ENCODE measurements at regions not wholly inside any gene's neighbourhood (a gene's known extent, or its start where the extent isn't known, plus 50 kb on each side); places are given as distances from the start of the nearest gene placed in this dataset.

GRCh38 chr10:47150581-47150980 lies 149.4 kb upstream of the GDF10 start:
- no peak overlapping the region for H3K4me3 Mint-ChIP-seq
- H3K27ac Mint-ChIP-seq: no peak overlapping the region
- intact Hi-C loops (cut with DNase I, micrococcal nuclease): no loop called here
- ChIA-PET CTCF (no interaction called here), POLR2A (no interaction called here)
- H3K4me1 Mint-ChIP-seq: peaks cover 11% of the 10 kb centered on the region
- DNase-seq (no peak), ATAC-seq (no peak)
- H3K9me3 Mint-ChIP-seq (ENCODE audit: low read depth): peaks cover 11% of the 10 kb centered on the region
- H3K27me3 Mint-ChIP-seq: no peaks in the 10 kb centered on the region
- peaks cover 6% of the 10 kb centered on the region for H3K36me3 Mint-ChIP-seq (ENCODE audit: low read depth)

- peaks cover 19% of the 10 kb centered on the region for H3K9me3 Mint-ChIP-seq (ENCODE audit: low read depth)
- no peak for DNase-seq
- ChIA-PET CTCF (interaction anchor here (0.7 to 1.7 kb wide), 3 partner anchors 15 to 127 kb away, joined by 3 to 8 read pairs (median 4); no protein-coding TSS in a partner anchor), POLR2A (no interaction called here)
- H3K27me3 Mint-ChIP-seq: no peaks in the 10 kb centered on the region
- no peak overlapping the region for H3K27ac Mint-ChIP-seq
- no peak for ATAC-seq
- H3K4me3 Mint-ChIP-seq: no peak overlapping the region
- H3K4me1 Mint-ChIP-seq: peaks cover 10% of the 10 kb centered on the region
- intact Hi-C loops (cut with DNase I, micrococcal nuclease): no loop called here
- peaks cover 8% of the 10 kb centered on the region for H3K36me3 Mint-ChIP-seq (ENCODE audit: low read depth)
Observed at GRCh38 chr10:47151920-47152319, 148.1 kb upstream of the GDF10 start.

GRCh38 chr10:47152861-47153349 lies 147.1 kb upstream of the GDF10 start:
- CTCF ChIA-PET: interaction anchor here (0.6 to 1.7 kb wide), 8 partner anchors 14 to 163 kb away, joined by 3 to 8 read pairs (median 3); no protein-coding TSS in a partner anchor
- DNase-seq (no peak), ATAC-seq (peak; percentile 63)
- peak overlapping the region; percentile 14 for H3K27ac Mint-ChIP-seq
- peaks cover 19% of the 10 kb centered on the region for H3K9me3 Mint-ChIP-seq (ENCODE audit: low read depth)
- POLR2A ChIA-PET: no interaction called here
- intact Hi-C loops (cut with DNase I, micrococcal nuclease): no loop called here
- H3K4me3 Mint-ChIP-seq: no peak overlapping the region
- peaks cover 10% of the 10 kb centered on the region for H3K4me1 Mint-ChIP-seq
- H3K27me3 Mint-ChIP-seq: no peaks in the 10 kb centered on the region
- H3K36me3 Mint-ChIP-seq (ENCODE audit: low read depth): peaks cover 8% of the 10 kb centered on the region

DNA sequence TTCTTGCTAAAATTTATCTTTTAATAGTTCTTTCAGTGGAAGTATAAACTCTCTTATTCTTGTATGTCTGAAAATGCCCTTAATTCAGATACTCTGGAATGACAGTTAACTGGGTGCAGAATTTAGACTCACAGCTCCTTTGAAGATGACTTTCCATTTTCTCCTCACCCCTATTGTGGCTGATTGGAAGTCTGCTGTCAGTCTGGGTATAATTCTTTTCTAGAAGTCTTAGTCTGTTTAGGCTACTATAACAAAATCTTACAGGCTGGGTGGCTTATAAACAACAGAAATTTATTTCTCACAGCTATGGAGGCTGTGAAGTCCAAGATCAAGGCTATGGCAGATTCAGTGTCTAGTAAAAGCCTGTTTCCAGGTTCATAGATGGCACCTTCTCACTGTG lies 145.2 kb upstream of the GDF10 start:
- no peak overlapping the region for H3K27ac Mint-ChIP-seq
- H3K27me3 Mint-ChIP-seq: no peaks in the 10 kb centered on the region
- peaks cover 19% of the 10 kb centered on the region for H3K9me3 Mint-ChIP-seq (ENCODE audit: low read depth)
- ChIA-PET POLR2A (no interaction called here), CTCF (interaction anchor here (1.5 kb wide), 1 partner anchor 82 kb away, joined by 3 read pairs; no protein-coding TSS in a partner anchor)
- no peak for DNase-seq
- intact Hi-C loops (cut with DNase I, micrococcal nuclease): loop anchor here in 1 of 2 experiments (2.0 kb wide), 1 partner anchor 22 kb away; no protein-coding TSS in a partner anchor
- peaks cover 8% of the 10 kb centered on the region for H3K36me3 Mint-ChIP-seq (ENCODE audit: low read depth)
- no peak overlapping the region for H3K4me3 Mint-ChIP-seq
- H3K4me1 Mint-ChIP-seq: peaks cover 10% of the 10 kb centered on the region
- ATAC-seq: no peak

GRCh38 chr10:47156873-47157272 lies 143.1 kb upstream of the GDF10 start:
- POLR2A ChIA-PET: no interaction called here

GRCh38 chr10:47158116-47159071 lies 141.6 kb upstream of the GDF10 start:
- H3K27ac Mint-ChIP-seq: no peak overlapping the region
- peaks cover 8% of the 10 kb centered on the region for H3K36me3 Mint-ChIP-seq (ENCODE audit: low read depth)
- DNase-seq: no peak
- intact Hi-C loops (cut with DNase I, micrococcal nuclease): no loop called here
- no peak overlapping the region for H3K4me3 Mint-ChIP-seq
- ATAC-seq: no peak
- ChIA-PET CTCF (interaction anchor here (1.3 kb wide), 1 partner anchor 156 kb away, joined by 4 read pairs; no protein-coding TSS in a partner anchor), POLR2A (no interaction called here)
- H3K27me3 Mint-ChIP-seq: peaks cover 2% of the 10 kb centered on the region
- H3K4me1 Mint-ChIP-seq: peaks cover 10% of the 10 kb centered on the region
- H3K9me3 Mint-ChIP-seq (ENCODE audit: low read depth): peaks cover 19% of the 10 kb centered on the region

More at GRCh38 chr10:47156873-47157272, 143.1 kb upstream of the GDF10 start:
- Mint-ChIP-seq H3K4me3 (no peak overlapping the region), H3K4me1 (peaks cover 18% of the 10 kb centered on the region), H3K27ac (no peak overlapping the region), H3K27me3 (peaks cover 2% of the 10 kb centered on the region), H3K9me3 (ENCODE audit: low read depth) (peaks cover 19% of the 10 kb centered on the region), H3K36me3 (ENCODE audit: low read depth) (peaks cover 8% of the 10 kb centered on the region)
- intact Hi-C loops (cut with DNase I, micrococcal nuclease): no loop called here
- ATAC-seq (no peak), DNase-seq (no peak)
- CTCF ChIA-PET: interaction anchor here (0.7 to 1.6 kb wide), 5 partner anchors 10 to 158 kb away, joined by 3 to 5 read pairs (median 4); no protein-coding TSS in a partner anchor

- POLR2A ChIA-PET: interaction anchor here (0.6 kb wide), 1 partner anchor 95 kb away, joined by 4 read pairs; no protein-coding TSS in a partner anchor
- ATAC-seq (no peak), DNase-seq (no peak)
- Mint-ChIP-seq H3K27ac (no peak overlapping the region), H3K36me3 (ENCODE audit: low read depth) (peaks cover 8% of the 10 kb centered on the region), H3K4me1 (peaks cover 12% of the 10 kb centered on the region), H3K27me3 (peaks cover 2% of the 10 kb centered on the region), H3K9me3 (ENCODE audit: low read depth) (peaks cover 17% of the 10 kb centered on the region), H3K4me3 (no peak overlapping the region)
- CTCF ChIA-PET: no interaction called here
- intact Hi-C loops (cut with DNase I, micrococcal nuclease): loop anchor here in 1 of 2 experiments (2.0 to 5.0 kb wide), 2 partner anchors 17 to 112 kb away; no protein-coding TSS in a partner anchor
Observed at GRCh38 chr10:47159361-47160260, 140.4 kb upstream of the GDF10 start.

DNA sequence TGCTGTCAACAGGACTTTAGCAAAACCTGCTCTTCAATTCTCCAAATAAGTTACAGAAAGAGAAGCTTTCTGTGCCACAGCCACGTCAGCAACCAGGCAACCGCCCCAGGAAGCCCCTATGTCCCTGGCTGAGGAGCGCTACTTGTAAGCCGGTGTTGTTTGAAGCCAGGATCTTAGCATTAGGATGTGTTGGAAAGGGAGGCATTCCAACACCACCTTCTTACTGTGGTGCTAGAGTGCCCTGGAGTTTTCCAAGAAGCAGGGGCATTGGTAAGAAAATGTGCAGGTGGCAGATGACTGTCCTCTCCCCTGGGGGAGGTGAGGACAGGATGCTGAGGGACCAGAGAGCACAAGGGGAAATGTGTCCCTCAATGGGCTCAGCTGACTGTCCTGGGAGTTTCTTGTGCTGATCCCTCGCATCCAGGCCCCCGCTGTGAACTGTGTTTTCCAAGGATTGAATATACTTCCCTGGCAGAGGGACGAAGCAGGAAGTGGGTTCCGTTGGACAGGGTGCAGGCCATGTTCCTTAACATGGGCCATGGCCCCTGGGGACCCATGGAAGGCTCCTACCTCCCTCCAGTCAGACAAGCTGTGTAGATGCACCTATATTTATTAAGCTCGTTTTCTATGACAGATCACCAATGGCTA lies 139.6 kb upstream of the GDF10 start:
- Mint-ChIP-seq H3K36me3 (ENCODE audit: low read depth) (peaks cover 4% of the 10 kb centered on the region), H3K4me3 (no peak overlapping the region), H3K27ac (no peak overlapping the region), H3K9me3 (ENCODE audit: low read depth) (peaks cover 11% of the 10 kb centered on the region), H3K27me3 (peaks cover 2% of the 10 kb centered on the region), H3K4me1 (peaks cover 20% of the 10 kb centered on the region)
- ChIA-PET CTCF (no interaction called here), POLR2A (interaction anchor here (0.6 kb wide), 1 partner anchor 95 kb away, joined by 4 read pairs; no protein-coding TSS in a partner anchor)
- intact Hi-C loops (cut with DNase I, micrococcal nuclease): loop anchor here in 1 of 2 experiments (2.0 to 5.0 kb wide), 2 partner anchors 18 to 113 kb away; no protein-coding TSS in a partner anchor
- ATAC-seq (no peak), DNase-seq (no peak)

GRCh38 chr10:47160967-47161366 lies 139.0 kb upstream of the GDF10 start:
- no peak for DNase-seq
- Mint-ChIP-seq H3K27me3 (peaks cover 2% of the 10 kb centered on the region), H3K27ac (no peak overlapping the region), H3K36me3 (ENCODE audit: low read depth) (no peaks in the 10 kb centered on the region), H3K4me1 (peaks cover 26% of the 10 kb centered on the region), H3K4me3 (no peak overlapping the region), H3K9me3 (ENCODE audit: low read depth) (peaks cover 5% of the 10 kb centered on the region)
- ChIA-PET POLR2A (no interaction called here), CTCF (interaction anchor here (0.7 to 1.0 kb wide), 2 partner anchors 35 to 113 kb away, joined by 3 read pairs; no protein-coding TSS in a partner anchor)
- intact Hi-C loops (cut with DNase I, micrococcal nuclease): loop anchor here in 1 of 2 experiments (2.0 to 5.0 kb wide), 2 partner anchors 18 to 114 kb away; no protein-coding TSS in a partner anchor
- peak; percentile 36 for ATAC-seq

DNA sequence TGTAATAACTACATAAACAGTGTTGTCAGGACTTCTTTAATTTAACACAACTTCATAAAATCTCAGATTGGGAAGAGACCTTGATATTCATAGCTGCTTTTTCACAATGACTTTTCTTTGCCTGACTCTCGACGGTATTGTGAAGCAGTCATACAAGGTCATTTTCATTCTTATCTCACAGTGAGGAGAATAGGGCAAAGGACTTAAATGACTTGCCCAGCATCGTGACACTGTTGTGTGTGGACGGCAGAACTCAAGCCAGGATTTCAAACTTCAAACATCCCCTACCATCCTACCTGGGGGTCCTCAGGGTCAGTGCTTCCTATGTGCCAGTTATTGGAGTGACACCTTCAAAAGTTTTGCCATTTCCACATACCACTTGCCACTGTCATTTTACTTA lies 138.5 kb upstream of the GDF10 start:
- Mint-ChIP-seq H3K27me3 (peaks cover 2% of the 10 kb centered on the region), H3K4me3 (no peak overlapping the region)
- POLR2A ChIA-PET: no interaction called here

More for the DNA sequence above, 138.5 kb upstream of the GDF10 start:
- ATAC-seq (peak; percentile 58), DNase-seq (no peak)
- H3K36me3 Mint-ChIP-seq (ENCODE audit: low read depth): peaks cover under 1% of the 10 kb centered on the region
- peaks cover 3% of the 10 kb centered on the region for H3K9me3 Mint-ChIP-seq (ENCODE audit: low read depth)
- peaks cover 31% of the 10 kb centered on the region for H3K4me1 Mint-ChIP-seq
- no peak overlapping the region for H3K27ac Mint-ChIP-seq
- CTCF ChIA-PET: interaction anchor here (0.7 to 1.0 kb wide), 2 partner anchors 34 to 114 kb away, joined by 3 read pairs; no protein-coding TSS in a partner anchor
- intact Hi-C loops (cut with DNase I, micrococcal nuclease): loop anchor here in 1 of 2 experiments (2.0 to 5.0 kb wide), 2 partner anchors 19 to 114 kb away; no protein-coding TSS in a partner anchor
